B cell (primary cell): ENCODE measurements at regions not wholly inside any gene's neighbourhood (a gene's known extent, or its start where the extent isn't known, plus 50 kb on each side); places are given as distances from the start of the nearest gene placed in this dataset.

Source experiments
- ATAC-seq: fragments of 200-7000 bp; cut with Tn5 transposase; one replicate; pipeline ENCODE4 v1.10.0; 2021; ENCODE audit warnings: low read depth, mild to moderate bottlenecking, moderate number of reproducible peaks, moderate library complexity
- CTCF ChIA-PET: fragments of 350-600 bp; sonication (Branson Sonifier 250); formaldehyde crosslinking; loops from one replicate; lab custom pipeline; 2021; ENCODE audit warnings: antibody characterized with exemption, inconsistent platforms; lab: Charles Lee
- POLR2A ChIA-PET: fragments of 350-600 bp; sonication (Branson Sonifier 250); formaldehyde crosslinking; loops from one replicate; lab custom pipeline; 2021; ENCODE audit warnings: antibody characterized with exemption; lab: Charles Lee
- DNase-seq: peaks from one replicate; pipeline ENCODE4 v3.0.0; 2013
- H2AFZ ChIP-seq: 2 replicates; pipeline ENCODE4 v1.6.1; 2012; ENCODE audit warnings: mild to moderate bottlenecking, low read depth, low read length; ENCODE audit not compliant: insufficient read depth, poor library complexity, severe bottlenecking
- H3K27ac ChIP-seq, 2 donors: 1 replicate in 1 of 2; 2 replicates in 1 of 2; pipeline ENCODE4 v1.5.1; 2012 to 2013; ENCODE audit warnings: low read length in 2 of 2, mild to moderate bottlenecking in 2 of 2, moderate library complexity in 1 of 2
- H3K27me3 ChIP-seq, 4 experiments: fragments of 200-600 bp in 1 of 4; sonication (generic) in 1 of 4; replicated peaks in 1 of 4; 1 replicate in 2 of 4; 2 replicates in 2 of 4; pipeline versions ENCODE4 v1.6.1 to v1.7.0; 2013 to 2016; ENCODE audit warnings: low read length in 3 of 4, mild to moderate bottlenecking in 2 of 4, mixed read lengths in 1 of 4, moderate library complexity in 1 of 4; ENCODE audit not compliant: insufficient read depth in 4 of 4, control insufficient read depth in 3 of 4; ENCODE audit errors: control extremely low read depth in 1 of 4
- H3K36me3 ChIP-seq, 2 experiments: replicated peaks in 1 of 2; 1 replicate in 1 of 2; 2 replicates in 1 of 2; pipeline versions ENCODE4 v1.6.1 to v1.7.1; 2013; ENCODE audit warnings: low read length in 1 of 2; ENCODE audit not compliant: insufficient read depth in 2 of 2, control insufficient read depth in 1 of 2; ENCODE audit errors: control extremely low read depth in 1 of 2, extremely low read depth in 1 of 2
- H3K4me1 ChIP-seq, 2 donors: fragments of 200-600 bp in 1 of 2; sonication (generic) in 1 of 2; 1 replicate in 1 of 2; 2 replicates in 1 of 2; pipeline versions ENCODE4 v1.5.1 to v1.6.1; 2013 to 2017; ENCODE audit warnings: low read length in 2 of 2; ENCODE audit not compliant: control insufficient read depth in 2 of 2, insufficient read depth in 2 of 2
- H3K4me2 ChIP-seq: replicated peaks from 2 replicates; pipeline ENCODE3; 2012; ENCODE audit warnings: mild to moderate bottlenecking, low read depth, low read length; ENCODE audit not compliant: poor library complexity, severe bottlenecking
- H3K4me3 ChIP-seq, 5 experiments: fragments of 200-600 bp in 1 of 5; sonication (generic) in 1 of 5; 1 replicate in 3 of 5; 2 replicates in 2 of 5; pipeline versions ENCODE4 v1.5.1 to v1.7.0; 2011 to 2016; ENCODE audit warnings: low read length in 4 of 5, mild to moderate bottlenecking in 4 of 5, low read depth in 2 of 5, control low read depth in 1 of 5, moderate library complexity in 1 of 5; ENCODE audit not compliant: insufficient read depth in 1 of 5; ENCODE audit errors: control extremely low read depth in 1 of 5, extremely low read depth in 1 of 5
- H3K79me2 ChIP-seq: fragments of 200-600 bp; sonication (generic); one replicate; pipeline ENCODE4 v1.6.0; 2016; ENCODE audit warnings: low read length; ENCODE audit not compliant: control insufficient read depth, insufficient read depth
- H3K9ac ChIP-seq: fragments of 200-600 bp; sonication (generic); 2 replicates; pipeline ENCODE4 v1.6.1; 2017; ENCODE audit warnings: mild to moderate bottlenecking, low read length, moderate library complexity
- H3K9me3 ChIP-seq, 3 donors: one replicate each; pipeline versions ENCODE4 v1.6.1 to v1.7.1; 2013; ENCODE audit warnings: low read length in 2 of 3; ENCODE audit not compliant: control insufficient read depth in 2 of 3, insufficient read depth in 1 of 3; ENCODE audit errors: control extremely low read depth in 1 of 3
- H4K20me1 ChIP-seq: 2 replicates; pipeline ENCODE4 v1.6.0; 2012; ENCODE audit warnings: mild to moderate bottlenecking, low read length; ENCODE audit not compliant: insufficient read depth, control insufficient read depth, poor library complexity, severe bottlenecking
- H3K27ac Mint-ChIP-seq: one replicate; pipeline ENCODE4 v1.8.0; 2021; ENCODE audit warnings: mixed read lengths
- H3K27me3 Mint-ChIP-seq: one replicate; pipeline ENCODE4 v1.8.0; 2021; ENCODE audit warnings: mixed read lengths
- H3K4me1 Mint-ChIP-seq: one replicate; pipeline ENCODE4 v1.8.0; 2021; ENCODE audit warnings: mixed read lengths
- H3K4me3 Mint-ChIP-seq: one replicate; pipeline ENCODE4 v1.8.0; 2021; ENCODE audit warnings: mixed read lengths
- H3K9me3 Mint-ChIP-seq: one replicate; pipeline ENCODE4 v1.8.0; 2022; ENCODE audit warnings: mixed read lengths; ENCODE audit not compliant: insufficient read depth
- CTCF ChIP-seq: fragments of 200-600 bp; IDR thresholded peaks from one replicate; pipeline ENCODE4 v1.8.0; 2022; ENCODE audit warnings: antibody characterized with exemption, mild to moderate bottlenecking
- EZH2 ChIP-seq: IDR thresholded peaks from 2 replicates; pipeline ENCODE4 v1.6.1; 2012; ENCODE audit warnings: borderline replicate concordance, low read depth, mild to moderate bottlenecking, moderate library complexity, low read length; ENCODE audit not compliant: insufficient read depth, poor library complexity, severe bottlenecking
- WGBS: methylation state at CpG from one replicate; pipeline ENCODE4 v1.1.5; 2013; ENCODE audit warnings: missing lambda C conversion rate; ENCODE audit not compliant: insufficient coverage; 5-methylcytosine and 5-hydroxymethylcytosine counted together
- intact Hi-C: fragments of 100-400 bp; cut with micrococcal nuclease; formaldehyde crosslinking; loops from one replicate; pipeline ENCODE4 v1.10.0; 2022

- ChIA-PET CTCF (no interaction called here), POLR2A (no interaction called here)
- no peak overlapping the region for H3K27ac ChIP-seq
- no peak overlapping the region for H3K4me3 ChIP-seq
- no peaks in the 10 kb centered on the region for H4K20me1 ChIP-seq
- H3K9ac ChIP-seq = no peak overlapping the region
- no peak overlapping the region for H2AFZ ChIP-seq
- peaks cover 0 to 3% (median 0%) of the 10 kb centered on the region in 4 experiments for H3K27me3 ChIP-seq
- H3K36me3 ChIP-seq = no peaks in the 10 kb centered on the region
- intact Hi-C loops = no loop called here
- Mint-ChIP-seq H3K27ac (no peak overlapping the region), H3K9me3 (no peaks in the 10 kb centered on the region), H3K4me3 (no peak overlapping the region), H3K4me1 (no peaks in the 10 kb centered on the region), H3K27me3 (peaks cover 5% of the 10 kb centered on the region)
- DNase-seq = no peak
- TF ChIP-seq CTCF = no peak
- TF ChIP-seq EZH2 = no peak
- WGBS = no CpG with 5 or more reads among the region's 3 CpGs
- H3K4me1 ChIP-seq = no peaks in the 10 kb centered on the region
- no peak for ATAC-seq
- no peaks in the 10 kb centered on the region for H3K9me3 ChIP-seq
- H3K79me2 ChIP-seq = no peaks in the 10 kb centered on the region
- no peak overlapping the region for H3K4me2 ChIP-seq
Observed at GRCh38 chr2:222034058-222034457, 264.7 kb downstream of the PAX3 start.

- no peaks in the 10 kb centered on the region for H3K4me1 ChIP-seq
- Mint-ChIP-seq H3K4me1 (no peaks in the 10 kb centered on the region), H3K27ac (no peak overlapping the region), H3K9me3 (no peaks in the 10 kb centered on the region), H3K27me3 (peaks cover 5% of the 10 kb centered on the region), H3K4me3 (no peak overlapping the region)
- H4K20me1 ChIP-seq = no peaks in the 10 kb centered on the region
- intact Hi-C loops = no loop called here
- no peak overlapping the region for H3K27ac ChIP-seq
- no peak for TF ChIP-seq EZH2
- TF ChIP-seq CTCF = no peak
- no peak overlapping the region for H3K4me3 ChIP-seq
- no peak overlapping the region for H3K4me2 ChIP-seq
- DNase-seq (no peak), ATAC-seq (no peak)
- POLR2A ChIA-PET = no interaction called here
- no CpG with 5 or more reads among the region's 2 CpGs for WGBS
- H3K27me3 ChIP-seq = peaks cover 0 to 3% (median 0%) of the 10 kb centered on the region in 4 experiments
- H2AFZ ChIP-seq = no peak overlapping the region
- H3K36me3 ChIP-seq = no peaks in the 10 kb centered on the region
- H3K9me3 ChIP-seq = no peaks in the 10 kb centered on the region
- CTCF ChIA-PET = no interaction called here
- H3K79me2 ChIP-seq = no peaks in the 10 kb centered on the region
- no peak overlapping the region for H3K9ac ChIP-seq
Observed at GRCh38 chr2:222033541-222033940, 265.3 kb downstream of the PAX3 start.
